Activated CD8-positive, alpha-beta T cell treated with anti-CD3 and anti-CD28 coated beads for 36 hours (primary cell): ENCODE measurements at regions not wholly inside any gene's neighbourhood (a gene's known extent, or its start where the extent isn't known, plus 50 kb on each side); places are given as distances from the start of the nearest gene placed in this dataset.

ENCODE experiments used
- ATAC-seq: fragments of 200-7000 bp; cut with Tn5 transposase; one replicate; pipeline ENCODE4 v1.10.0; 2021; ENCODE audit warnings: mild to moderate bottlenecking, moderate library complexity
- CTCF ChIA-PET: fragments of 350-600 bp; sonication (Branson Sonifier 250); formaldehyde crosslinking; loops from one replicate; lab custom pipeline; 2021; ENCODE audit warnings: antibody characterized with exemption; lab: Charles Lee
- POLR2A ChIA-PET: fragments of 350-600 bp; sonication (Branson Sonifier 250); formaldehyde crosslinking; loops from one replicate; lab custom pipeline; 2021; ENCODE audit warnings: antibody characterized with exemption; lab: Charles Lee
- DNase-seq: peaks from one replicate; pipeline ENCODE4 v3.0.0-alpha.2; 2020
- H3K27ac Mint-ChIP-seq: one replicate; pipeline ENCODE4 v1.8.0; 2021; ENCODE audit warnings: mild to moderate bottlenecking, mixed read lengths
- H3K27me3 Mint-ChIP-seq: one replicate; pipeline ENCODE4 v1.8.0; 2021; ENCODE audit warnings: mixed read lengths
- H3K36me3 Mint-ChIP-seq: one replicate; pipeline ENCODE4 v1.8.0; 2021; ENCODE audit warnings: low read depth, mixed read lengths
- H3K4me1 Mint-ChIP-seq: one replicate; pipeline ENCODE4 v1.8.0; 2021; ENCODE audit warnings: low read depth, mixed read lengths
- H3K4me3 Mint-ChIP-seq: one replicate; pipeline ENCODE4 v1.8.0; 2021; ENCODE audit warnings: mild to moderate bottlenecking, moderate library complexity, mixed read lengths
- H3K9me3 Mint-ChIP-seq: one replicate; pipeline ENCODE4 v1.8.0; 2021; ENCODE audit warnings: mixed read lengths
- CTCF ChIP-seq: fragments of 200-600 bp; IDR thresholded peaks from one replicate; pipeline ENCODE4 v1.8.0; 2022; ENCODE audit warnings: antibody characterized with exemption, mild to moderate bottlenecking
- intact Hi-C: fragments of 100-400 bp; cut with micrococcal nuclease; formaldehyde crosslinking; loops from one replicate; pipeline ENCODE4 v1.10.0; 2022

- intact Hi-C loops = no loop called here
- no peaks in the 10 kb centered on the region for H3K36me3 Mint-ChIP-seq
- peaks cover 12% of the 10 kb centered on the region for H3K27me3 Mint-ChIP-seq
- ATAC-seq (no peak), DNase-seq (no peak)
- H3K4me3 Mint-ChIP-seq = no peak overlapping the region
- ChIA-PET POLR2A (no interaction called here), CTCF (interaction anchor here (1.2 kb wide), 1 partner anchor 11 kb away, joined by 4 read pairs; no protein-coding TSS in a partner anchor)
- no peak for TF ChIP-seq CTCF
- no peak overlapping the region for H3K27ac Mint-ChIP-seq
- no peaks in the 10 kb centered on the region for H3K4me1 Mint-ChIP-seq
- no peaks in the 10 kb centered on the region for H3K9me3 Mint-ChIP-seq
Observed at GRCh38 chr20:58076405-58076804, 152.0 kb downstream of the ANKRD60 start.

GRCh38 chr20:58075586-58076345 is 152.7 kb downstream of the ANKRD60 start:
- no peak overlapping the region for H3K27ac Mint-ChIP-seq
- peaks cover 15% of the 10 kb centered on the region for H3K27me3 Mint-ChIP-seq
- TF ChIP-seq CTCF = no peak
- CTCF ChIA-PET = interaction anchor here (2.0 kb wide), 1 partner anchor 479 kb away, joined by 4 read pairs; no protein-coding TSS in a partner anchor
- ATAC-seq (no peak), DNase-seq (no peak)
- H3K36me3 Mint-ChIP-seq = no peaks in the 10 kb centered on the region
- POLR2A ChIA-PET = no interaction called here
- H3K9me3 Mint-ChIP-seq = no peaks in the 10 kb centered on the region
- H3K4me1 Mint-ChIP-seq = no peaks in the 10 kb centered on the region
- intact Hi-C loops = no loop called here
- H3K4me3 Mint-ChIP-seq = no peak overlapping the region

GRCh38 chr20:58073945-58074856 is 154.3 kb downstream of the ANKRD60 start:
- ATAC-seq (no peak), DNase-seq (no peak)
- H3K4me3 Mint-ChIP-seq = no peak overlapping the region
- H3K36me3 Mint-ChIP-seq = no peaks in the 10 kb centered on the region
- intact Hi-C loops = no loop called here
- no peaks in the 10 kb centered on the region for H3K9me3 Mint-ChIP-seq
- H3K4me1 Mint-ChIP-seq = no peaks in the 10 kb centered on the region
- no peak for TF ChIP-seq CTCF
- CTCF ChIA-PET = interaction anchor here (2.0 kb wide), 1 partner anchor 478 kb away, joined by 4 read pairs; no protein-coding TSS in a partner anchor
- POLR2A ChIA-PET = no interaction called here
- peaks cover 15% of the 10 kb centered on the region for H3K27me3 Mint-ChIP-seq
- H3K27ac Mint-ChIP-seq = no peak overlapping the region

GRCh38 chr20:58072695-58073671 is 155.5 kb downstream of the ANKRD60 start:
- no peaks in the 10 kb centered on the region for H3K4me1 Mint-ChIP-seq
- CTCF ChIA-PET = no interaction called here
- no peaks in the 10 kb centered on the region for H3K9me3 Mint-ChIP-seq
- no peak overlapping the region for H3K27ac Mint-ChIP-seq
- POLR2A ChIA-PET = no interaction called here
- H3K4me3 Mint-ChIP-seq = no peak overlapping the region
- peaks cover 13% of the 10 kb centered on the region for H3K27me3 Mint-ChIP-seq
- H3K36me3 Mint-ChIP-seq = no peaks in the 10 kb centered on the region
- ATAC-seq = no peak
- intact Hi-C loops = no loop called here
- TF ChIP-seq CTCF = no peak
- no peak for DNase-seq
